ENCODE measurements at regions not wholly inside any gene's neighbourhood (a gene's known extent, or its start where the extent isn't known, plus 50 kb on each side); places are given as distances from the start of the nearest gene placed in this dataset.

DNA sequence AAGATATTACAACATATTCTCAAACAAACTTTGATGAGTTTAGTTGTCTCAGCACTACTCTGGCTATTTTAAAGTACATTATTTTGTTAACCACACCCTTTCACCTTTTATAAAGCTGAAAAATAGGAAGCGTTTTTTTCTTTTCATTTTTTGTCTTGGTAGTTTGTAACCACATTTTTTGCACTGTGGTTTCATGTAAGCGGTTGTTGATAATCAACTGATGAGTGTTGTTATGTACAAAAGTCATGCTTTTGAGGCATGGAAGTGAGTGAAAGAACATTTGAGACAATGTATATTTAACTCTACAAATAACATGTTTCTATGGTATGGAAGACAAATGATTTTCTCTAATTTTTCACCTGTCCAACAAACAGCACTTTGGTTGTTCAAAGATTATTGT, 52.1 kb upstream of the ATP2B1 start:
- in situ Hi-C loops (cut with MboI; ENCODE audit: low pct_ligation_motif_present in 1 of 4, low pct_unique_long_range_greater_than_20kb in 1 of 4, low sequenced_read_pairs in 3 of 4) (no loop called here), intact Hi-C loops (cut with DNase I; ENCODE audit: low total_unique reads) (no loop called here)
- WGBS, 2 donors (ENCODE audit: low coverage in 1 of 2) = 57 to 63% methylated on average over 2 of the region's 2 CpGs
- no peaks in the 10 kb centered on the region for H3K27me3 ChIP-seq
- DNase-seq = no peak
- TF ChIP-seq, protein P1, sequence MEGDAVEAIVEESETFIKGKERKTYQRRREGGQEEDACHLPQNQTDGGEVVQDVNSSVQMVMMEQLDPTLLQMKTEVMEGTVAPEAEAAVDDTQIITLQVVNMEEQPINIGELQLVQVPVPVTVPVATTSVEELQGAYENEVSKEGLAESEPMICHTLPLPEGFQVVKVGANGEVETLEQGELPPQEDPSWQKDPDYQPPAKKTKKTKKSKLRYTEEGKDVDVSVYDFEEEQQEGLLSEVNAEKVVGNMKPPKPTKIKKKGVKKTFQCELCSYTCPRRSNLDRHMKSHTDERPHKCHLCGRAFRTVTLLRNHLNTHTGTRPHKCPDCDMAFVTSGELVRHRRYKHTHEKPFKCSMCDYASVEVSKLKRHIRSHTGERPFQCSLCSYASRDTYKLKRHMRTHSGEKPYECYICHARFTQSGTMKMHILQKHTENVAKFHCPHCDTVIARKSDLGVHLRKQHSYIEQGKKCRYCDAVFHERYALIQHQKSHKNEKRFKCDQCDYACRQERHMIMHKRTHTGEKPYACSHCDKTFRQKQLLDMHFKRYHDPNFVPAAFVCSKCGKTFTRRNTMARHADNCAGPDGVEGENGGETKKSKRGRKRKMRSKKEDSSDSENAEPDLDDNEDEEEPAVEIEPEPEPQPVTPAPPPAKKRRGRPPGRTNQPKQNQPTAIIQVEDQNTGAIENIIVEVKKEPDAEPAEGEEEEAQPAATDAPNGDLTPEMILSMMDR (IDR thresholded peaks at IDR 0.05) = no peak
- TF ChIP-seq POLR2AphosphoS5 (IDR thresholded peaks at IDR 0.05) (no peak), EP300 (IDR thresholded peaks at IDR 0.05; ENCODE audit: low read depth) (no peak), POLR2A (IDR thresholded peaks at IDR 0.05) (no peak)
- no peak overlapping the region for H3K4me3 ChIP-seq
- no peaks in the 10 kb centered on the region for H3K36me3 ChIP-seq
- no peaks in the 10 kb centered on the region for H3K9me3 ChIP-seq
- H3K4me1 ChIP-seq = peaks cover 0 to 4% (median 0%) of the 10 kb centered on the region in 4 donors
- H3K27ac ChIP-seq = no peak overlapping the region

Data from transverse colon (tissue), 4 donors.